Globus pallidus (tissue), 1 donor: ENCODE measurements at regions not wholly inside any gene's neighbourhood (a gene's known extent, or its start where the extent isn't known, plus 50 kb on each side); places are given as distances from the start of the nearest gene placed in this dataset.
"Not testable (repeated sequence)": the region's sequence is repeated elsewhere in the genome, so short reads cannot be mapped to it uniquely, and the experiment has no call there.

ENCODE experiments used
- DNase-seq: peaks from one replicate; pipeline ENCODE4 v3.0.0-alpha.2; 2015; ENCODE audit warnings: low spot score

DNA sequence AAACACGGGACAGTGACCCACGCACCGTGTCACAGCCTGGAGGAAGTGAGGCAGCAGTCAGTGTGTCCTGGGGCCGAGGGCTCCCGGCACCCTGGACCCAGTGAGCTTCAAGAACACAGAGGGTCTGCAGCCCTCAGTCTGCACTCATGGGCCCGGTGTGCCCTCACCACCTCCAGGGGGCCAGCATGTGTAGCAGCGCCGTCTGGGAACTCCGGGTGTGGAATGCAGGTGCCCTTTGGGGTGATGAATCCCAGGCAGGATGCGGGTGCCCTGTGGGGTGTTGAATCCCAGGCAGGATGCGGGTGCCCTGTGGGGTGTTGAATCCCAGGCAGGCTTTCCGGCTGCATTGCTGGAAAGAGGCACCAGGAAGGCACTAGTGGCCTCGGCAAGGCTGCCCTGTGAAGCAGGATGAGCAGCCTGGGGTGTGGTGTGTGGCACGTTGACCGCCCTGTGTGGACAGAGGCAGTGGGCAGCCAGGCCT lies 1399.9 kb downstream of the BRD1 start:
- no peak for DNase-seq

DNA sequence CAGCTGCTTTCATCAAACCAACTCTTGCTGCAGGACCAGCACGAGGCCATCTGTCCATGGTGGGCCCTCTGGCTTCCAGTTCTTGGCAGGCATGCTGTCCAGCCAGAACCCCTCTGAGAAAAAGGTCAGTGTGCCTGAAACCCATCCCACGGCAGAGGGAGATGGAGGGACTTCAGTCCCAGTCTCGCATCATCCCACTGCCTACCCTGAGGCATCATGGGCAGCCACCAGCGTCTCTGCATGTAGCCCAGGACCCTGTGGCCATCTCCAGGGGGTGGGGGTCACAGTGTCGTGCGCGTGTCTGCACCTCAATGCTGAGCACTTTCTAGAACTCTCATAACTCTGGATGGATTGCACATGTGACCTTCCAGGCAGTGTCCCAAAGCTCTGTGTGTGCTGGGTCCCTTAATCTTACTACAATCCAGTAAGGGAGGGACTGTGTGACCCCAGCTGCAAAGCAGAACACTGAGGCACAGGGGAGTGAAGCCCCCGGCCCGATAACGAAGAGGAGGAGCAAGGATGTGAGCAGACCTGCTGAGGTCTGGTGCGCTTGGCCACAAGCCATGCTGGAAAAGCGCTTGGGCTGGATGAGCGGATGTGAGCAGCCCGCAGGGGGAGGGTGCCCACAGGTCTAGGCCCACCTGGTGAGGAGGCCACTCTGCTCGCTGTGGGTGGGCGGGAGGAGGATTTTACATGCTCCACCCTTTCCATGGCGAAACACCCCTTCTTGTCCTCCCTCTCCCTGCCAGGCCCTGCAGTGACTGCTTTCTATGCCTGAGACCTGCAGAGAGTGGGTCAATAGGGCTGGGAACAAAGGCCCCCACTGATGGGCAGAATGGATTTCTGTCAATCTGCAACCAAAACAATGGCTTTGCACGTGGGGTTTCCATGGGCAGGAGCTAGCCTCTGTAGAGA lies 1401.0 kb downstream of the BRD1 start:
- no peak for DNase-seq

DNA sequence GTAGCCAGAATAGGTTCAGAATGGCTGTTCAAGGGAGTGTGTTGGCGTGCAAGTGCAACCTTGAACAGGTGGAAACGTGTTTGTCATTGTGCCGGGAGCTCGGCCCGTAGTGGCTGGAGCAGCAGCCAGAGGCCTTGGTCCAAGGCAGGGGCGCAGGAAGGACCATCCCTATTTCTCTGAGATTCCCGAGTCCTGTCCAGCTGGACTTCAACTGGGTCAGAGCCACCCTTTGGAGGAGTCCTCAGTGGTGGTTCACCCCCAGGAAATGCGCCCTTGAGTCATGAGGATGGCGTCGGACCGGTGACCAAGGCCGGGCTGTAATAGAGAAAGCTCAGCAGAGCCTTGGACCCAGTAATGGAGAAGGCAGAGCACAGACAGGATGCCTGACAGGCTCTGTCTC lies 1402.0 kb downstream of the BRD1 start:
- no peak for DNase-seq

DNA sequence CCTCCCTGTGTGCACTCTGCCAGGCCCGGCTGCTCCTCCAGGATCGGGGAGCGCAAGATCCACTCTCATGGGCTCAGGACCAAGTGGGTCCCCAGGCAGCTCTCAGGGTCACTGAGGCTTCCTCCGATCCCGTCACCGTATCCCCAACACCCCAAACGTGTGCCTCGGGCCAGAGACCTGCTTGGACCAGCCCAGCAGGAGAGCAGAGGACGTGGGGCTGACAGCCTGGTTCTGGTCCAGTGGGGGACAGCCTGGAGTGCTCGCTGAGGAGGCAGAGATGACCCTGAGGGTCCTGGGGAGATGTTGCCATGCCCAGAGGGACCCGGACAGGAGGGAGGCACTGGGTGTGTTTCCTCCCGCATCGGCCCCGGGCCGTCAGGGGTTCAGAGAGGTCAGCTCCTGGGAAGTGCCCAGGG lies 1402.6 kb downstream of the BRD1 start:
- DNase-seq, result no peak

DNA sequence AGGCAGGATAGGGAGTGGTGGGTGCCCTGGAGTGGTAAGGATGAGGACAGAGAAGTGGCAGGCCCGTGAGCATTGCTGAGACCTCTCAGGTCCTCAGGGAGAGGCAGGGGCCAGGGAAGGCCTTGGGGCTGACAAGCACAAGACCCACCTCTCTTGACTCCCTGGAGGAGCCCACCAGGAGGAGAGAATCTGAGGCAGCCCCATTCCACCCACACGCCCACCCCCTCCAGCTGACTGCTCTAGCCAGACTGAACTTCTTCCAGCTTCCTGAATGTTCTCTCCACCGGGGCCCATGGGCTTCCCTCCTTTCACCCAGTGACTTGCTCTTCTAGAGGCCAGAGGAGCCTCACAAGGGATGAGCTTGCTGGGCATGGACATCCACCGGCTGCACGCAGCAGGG lies 1403.0 kb downstream of the BRD1 start:
- DNase-seq, result no peak

DNA sequence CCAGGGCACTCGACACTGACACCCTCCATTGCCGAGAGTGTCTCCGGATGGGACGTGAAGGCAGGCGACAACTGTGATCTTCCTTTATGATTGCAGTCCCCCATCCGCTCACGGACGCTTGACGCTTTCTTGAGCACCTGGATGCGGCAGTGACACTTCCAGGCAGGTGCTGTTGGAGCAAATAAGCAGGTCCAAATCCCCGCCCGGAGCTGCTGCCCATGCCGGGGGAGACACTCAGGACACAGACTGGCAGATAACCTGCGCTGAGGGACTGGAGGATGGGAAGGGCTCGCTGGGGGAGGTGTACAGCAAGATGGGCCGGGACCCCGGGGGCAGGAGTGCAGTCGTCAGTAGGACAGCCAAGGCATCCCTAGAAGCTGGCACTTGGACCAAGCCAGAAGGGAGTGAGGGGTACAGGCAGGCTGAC lies 1403.5 kb downstream of the BRD1 start:
- DNase-seq, result no peak

DNA sequence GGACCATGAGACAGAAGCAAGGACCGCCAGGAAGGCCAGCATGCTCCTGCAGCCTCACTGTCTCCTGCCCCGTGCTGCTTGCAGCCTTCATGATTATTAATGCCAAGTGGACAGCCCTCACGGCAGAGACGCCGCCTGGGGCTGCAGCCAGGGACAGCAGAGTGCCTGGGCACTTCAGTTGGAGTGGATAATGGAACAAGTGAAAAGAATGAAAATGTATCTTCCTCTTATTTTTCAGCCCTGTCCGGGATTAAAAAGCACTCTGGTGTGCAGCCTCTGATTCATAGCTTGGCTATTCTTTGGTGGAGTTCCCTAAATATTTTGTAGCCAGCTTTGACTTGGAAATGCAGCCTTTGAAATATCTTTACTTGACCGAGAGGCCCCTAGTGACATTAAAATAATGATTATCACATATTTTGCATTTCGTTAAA lies 1404.2 kb downstream of the BRD1 start:
- no peak for DNase-seq

DNA sequence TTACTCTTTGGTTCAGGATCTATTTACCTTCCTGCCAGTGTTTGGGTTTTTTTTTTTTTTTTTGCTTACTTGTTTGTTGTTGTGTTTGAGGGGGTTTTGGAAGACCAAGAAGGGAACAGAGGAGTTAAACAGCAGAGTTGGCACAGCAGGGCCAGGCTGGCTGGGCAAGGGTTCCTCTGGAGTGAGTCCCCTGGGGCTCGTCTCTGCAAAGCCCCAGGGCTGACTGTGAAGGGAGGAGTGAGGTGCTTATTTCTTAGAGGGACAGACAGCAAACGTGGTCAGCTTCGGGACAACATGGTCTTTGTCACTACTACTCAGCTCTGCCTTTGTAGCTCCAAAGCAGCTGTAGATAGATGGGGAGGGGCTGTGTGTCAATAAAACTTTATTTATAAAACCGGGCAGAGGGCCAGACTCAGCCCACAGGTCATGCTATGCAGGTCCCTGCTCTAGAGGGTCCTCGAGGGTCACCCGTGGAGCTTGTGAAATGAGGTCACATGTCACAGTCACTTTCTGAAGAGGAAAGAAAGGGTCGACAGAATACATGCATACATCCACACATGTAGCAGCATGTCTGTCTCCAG lies 1404.7 kb downstream of the BRD1 start:
- no peak for DNase-seq

DNA sequence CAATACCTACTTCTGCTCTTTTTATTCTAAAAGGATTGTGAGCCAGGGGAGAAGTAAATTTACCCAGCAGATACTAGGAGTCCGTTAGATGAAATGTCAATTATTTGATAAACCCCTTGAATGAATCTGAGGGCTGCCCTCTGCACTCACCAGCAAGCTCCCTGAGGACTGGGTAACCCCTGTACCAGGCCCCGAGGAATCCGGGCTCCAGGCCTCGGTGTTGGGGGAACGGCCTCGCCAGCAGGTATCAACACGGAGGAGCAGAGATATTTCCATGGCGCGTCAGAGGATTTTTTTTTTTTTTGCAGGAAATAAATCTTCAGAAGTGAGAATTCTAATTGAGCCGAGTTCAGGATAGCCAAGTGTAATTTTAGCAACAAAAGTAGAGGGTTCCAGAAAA lies 1408.8 kb downstream of the BRD1 start:
- no peak for DNase-seq

DNA sequence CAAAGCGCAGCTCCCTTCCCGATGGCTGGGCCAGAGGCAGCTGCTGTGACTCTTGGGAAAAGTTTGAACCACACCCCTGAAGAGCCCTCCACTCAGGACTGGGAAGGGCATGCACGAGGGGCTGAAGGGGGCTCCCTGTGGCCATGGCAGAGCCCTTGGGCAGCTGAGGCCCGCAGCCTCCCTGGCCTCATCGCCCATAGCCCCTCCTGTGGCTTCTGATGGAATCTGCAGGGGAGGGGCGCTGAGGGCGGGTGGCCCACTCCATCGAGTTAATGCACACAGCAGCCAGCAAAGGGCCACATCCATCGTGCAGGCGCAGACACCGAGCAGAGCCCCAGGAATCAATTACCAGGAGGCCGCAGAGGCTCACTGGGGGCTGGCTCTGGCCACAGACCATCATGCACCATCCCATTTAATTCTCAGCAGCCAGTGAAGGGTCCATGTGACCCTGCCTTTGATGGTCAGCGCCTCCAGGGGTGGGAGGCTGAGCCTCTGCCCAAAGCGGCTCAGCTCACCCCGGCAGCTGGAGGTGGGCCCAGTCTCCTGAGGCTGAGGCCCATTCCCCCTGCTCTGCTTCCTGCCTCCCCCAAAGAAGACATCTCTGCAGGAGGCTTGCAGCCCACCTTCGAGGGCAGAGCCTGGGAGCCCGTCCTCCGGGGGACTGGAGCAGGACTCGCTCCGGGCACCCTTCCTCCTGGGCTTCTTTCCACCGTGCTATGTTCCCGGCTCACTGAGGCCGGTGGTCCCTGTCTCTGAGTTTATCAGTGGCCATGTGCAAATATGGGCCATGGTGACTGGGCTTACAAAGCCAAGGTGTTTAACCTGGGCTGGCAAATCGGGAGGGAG lies 1410.2 kb downstream of the BRD1 start:
- no peak for DNase-seq

DNA sequence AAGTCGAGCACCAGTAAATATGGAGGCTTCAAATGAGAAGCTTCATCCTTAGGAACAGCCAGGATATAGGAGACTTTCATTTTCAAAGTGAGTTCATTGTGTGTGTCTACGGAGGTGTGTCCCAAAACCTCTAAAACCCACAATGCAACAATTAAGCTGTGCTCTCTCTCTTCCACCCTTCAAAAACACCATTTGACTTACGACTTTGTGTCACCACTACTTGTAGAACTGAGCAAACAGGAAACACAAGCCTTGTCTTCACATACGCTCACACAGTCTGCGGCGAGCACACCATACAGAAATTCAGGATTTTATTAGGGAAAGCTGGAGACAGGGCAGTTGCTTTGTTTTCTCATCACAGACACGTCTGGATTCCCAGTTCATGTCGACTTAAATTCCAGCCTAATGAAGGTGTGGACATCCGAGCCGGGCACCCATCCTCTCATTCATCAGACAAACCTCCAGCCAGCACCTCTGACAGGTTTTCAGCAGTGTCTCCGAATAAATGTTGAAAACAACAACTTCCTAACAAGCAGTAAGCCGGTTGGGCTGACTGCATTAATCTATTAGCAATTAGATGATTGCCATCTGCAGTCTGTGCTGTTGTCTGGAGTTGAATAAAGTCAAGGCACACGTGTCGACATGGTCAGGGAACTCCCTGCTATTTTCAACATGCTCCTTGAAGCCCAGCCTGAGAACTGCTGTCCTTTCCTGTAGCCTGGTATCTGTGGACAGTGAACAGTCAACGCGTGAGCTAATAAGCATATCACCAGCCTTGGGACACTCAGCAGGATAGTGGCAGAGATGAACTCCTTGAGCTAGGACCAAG lies 1411.1 kb downstream of the BRD1 start:
- no peak for DNase-seq

DNA sequence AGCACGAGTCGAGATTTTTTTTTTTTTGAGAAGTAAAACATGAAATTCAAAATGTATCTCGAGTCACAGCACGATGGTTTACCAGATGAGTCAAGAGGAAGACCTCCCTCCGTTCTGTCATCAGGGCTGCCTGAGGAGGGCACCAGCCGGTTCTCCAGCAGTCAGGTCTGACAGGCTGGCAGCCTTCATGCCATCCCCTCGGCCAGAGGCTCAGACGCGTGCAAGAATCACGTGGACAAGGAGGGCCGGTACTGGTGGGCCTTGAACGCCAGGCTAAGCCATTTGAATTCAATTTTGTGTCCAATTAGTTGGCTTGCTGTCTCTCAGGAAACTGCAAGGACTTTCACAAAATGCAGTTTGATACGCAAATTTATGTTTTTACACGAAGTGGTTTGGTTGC lies 1412.2 kb downstream of the BRD1 start:
- DNase-seq, result no peak

DNA sequence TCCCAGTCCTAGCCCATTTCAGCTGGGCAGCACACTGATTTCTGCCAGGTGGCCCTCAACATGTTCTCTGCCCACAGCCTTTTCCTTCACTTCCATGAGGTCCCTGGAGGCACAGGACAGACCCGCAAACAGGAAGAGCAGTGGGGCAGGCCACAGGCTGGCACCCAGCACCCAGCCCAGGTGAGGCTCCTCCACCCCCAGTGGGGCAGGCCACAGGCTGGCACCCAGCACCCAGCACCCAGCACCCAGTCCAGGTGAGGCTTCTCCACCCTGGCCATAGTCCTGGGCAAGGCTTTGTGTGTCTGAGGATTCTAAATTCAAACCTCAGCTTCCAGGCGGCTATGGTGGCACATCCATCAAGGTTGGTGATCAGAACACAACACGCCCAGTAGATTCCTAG lies 1413.0 kb downstream of the BRD1 start:
- DNase-seq, result no peak

DNA sequence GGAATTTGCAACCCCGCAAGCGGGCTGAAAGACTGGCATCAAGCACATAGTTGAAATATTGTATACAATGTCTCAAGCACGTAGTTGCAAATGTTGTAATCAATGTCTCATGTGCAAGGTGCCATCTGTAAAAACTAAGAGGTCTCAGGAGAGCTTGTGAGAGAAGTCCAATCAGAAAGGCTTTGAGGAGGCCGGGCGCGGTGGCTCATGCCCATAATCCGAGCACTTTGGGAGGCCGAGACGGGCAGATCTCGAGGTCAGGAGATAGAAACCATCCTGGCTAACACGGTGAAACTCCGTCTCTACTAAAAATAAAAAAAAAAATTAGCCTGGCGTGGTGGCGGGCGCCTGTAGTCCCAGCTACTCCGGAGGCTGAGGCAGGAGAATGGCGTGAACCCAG lies 1414.7 kb downstream of the BRD1 start:
- not testable (repeated sequence) for DNase-seq

DNA sequence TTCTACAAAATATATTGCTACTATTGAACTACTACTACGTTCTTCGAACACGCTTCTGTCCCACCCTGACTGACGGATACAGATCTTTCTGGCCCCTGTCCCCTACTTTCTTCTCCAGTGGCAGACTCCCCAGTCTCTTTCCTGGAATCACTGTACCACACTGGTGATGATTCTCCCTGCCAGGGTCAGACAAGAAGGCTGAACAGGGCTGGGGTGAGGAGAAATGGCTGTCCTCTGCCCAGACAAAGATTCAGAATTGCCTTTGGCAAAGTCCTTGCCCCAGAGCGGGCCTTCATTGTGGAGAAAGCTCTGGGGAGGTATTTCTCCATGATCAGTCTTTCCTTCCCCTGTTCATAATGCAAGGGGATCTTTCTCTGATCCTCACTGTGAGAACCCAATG lies 1417.1 kb downstream of the BRD1 start:
- DNase-seq, result no peak

DNA sequence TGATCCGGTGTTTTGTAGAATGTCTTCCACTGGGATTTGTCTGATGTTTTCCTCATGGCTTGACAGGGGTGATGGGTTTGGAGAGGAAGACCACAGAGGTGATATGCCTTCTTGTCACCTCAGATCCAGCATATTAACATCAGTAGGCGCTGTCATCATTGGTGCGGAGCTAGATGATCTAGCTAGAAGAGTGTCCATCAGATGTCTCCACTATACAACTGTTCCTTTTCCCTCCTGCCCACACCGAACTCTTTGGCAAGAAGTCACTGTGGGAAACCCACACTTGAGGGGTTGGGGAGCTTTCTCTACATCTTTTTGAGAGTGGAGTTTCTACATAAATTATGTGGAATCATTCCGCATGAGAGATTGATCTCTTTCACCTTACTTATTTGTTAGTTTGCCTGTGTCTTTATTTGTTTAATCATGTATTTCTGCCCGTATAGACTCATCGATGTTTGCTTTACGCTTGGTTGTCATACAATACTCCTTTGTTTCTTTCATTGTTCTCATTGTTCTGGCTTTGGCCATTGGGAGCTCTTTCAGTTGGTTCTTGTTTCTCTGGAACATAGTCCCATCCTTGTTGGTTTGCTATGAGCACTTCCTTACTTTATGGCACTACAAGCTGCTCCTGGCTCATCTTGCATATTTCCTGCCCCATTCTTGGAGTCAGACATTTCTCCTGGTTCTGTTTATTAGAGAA lies 1420.3 kb downstream of the BRD1 start:
- DNase-seq, result peak; percentile 70

DNA sequence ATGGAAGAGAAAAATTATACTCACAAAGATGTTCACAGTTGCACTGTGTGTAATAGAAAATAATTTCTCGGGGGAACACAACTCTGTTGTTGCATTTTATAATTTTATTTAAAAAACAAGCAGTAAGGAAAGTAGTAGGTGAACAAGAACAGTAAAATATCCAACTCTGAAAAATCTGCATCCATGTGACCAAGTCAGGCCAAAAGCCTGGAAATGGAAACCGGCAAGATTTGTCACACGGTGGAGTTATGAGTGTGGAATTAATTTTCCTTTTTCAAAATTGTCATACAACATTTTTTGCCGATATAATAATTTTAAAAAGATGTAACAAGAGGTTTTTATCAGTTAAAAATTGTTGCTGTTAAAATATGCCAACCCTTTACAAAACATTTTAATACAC lies 1421.5 kb downstream of the BRD1 start:
- DNase-seq, result no peak

DNA sequence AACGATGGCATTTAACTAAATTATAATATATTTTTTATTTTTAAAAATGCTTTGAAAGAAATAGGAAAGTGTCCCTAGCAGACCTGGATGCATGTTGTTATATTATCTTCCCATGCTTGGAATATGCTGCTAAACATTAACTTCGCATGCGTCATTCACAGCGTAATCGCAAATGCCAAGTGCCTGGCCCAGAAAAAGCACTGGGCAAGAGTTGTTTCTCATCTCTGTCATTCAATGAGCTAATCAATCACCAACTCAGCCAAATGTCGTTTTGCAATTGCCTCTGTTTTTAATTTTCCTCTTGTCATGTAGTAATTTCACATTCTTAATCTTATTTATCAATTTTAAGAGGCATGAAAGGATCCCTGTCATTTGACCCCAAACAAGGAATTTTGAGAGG lies 1421.9 kb downstream of the BRD1 start:
- no peak for DNase-seq

DNA sequence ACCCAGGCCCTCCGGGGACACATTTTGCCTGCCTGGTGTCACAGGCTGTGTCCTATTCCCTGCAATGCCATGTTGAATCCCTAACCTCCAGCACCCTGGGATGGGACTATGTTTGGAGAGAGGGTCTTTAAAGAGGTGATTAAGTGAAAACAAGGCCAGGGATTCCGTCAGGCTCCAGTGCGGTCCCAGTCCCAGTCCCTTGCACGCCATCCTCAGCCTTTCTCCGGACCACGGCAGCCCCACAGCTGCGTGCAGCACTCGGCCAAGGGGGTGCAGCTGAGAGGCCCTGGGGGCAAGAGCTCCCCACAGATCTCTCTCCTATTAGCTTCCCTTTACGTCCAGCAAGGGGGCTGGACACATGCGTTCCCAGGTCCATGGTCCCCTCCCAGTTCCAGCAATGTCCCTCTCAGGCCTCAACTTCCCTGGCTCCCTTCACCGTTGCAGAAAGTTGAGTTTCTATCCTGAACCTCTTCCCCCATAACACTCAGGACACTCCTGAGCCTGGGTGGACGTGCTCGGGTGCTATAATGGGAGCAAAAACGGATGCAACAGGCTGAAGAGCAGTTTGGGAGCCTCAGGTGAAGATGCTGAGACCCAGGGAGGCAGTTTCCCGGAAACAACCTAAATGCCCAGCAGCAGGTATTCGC lies 1422.7 kb downstream of the BRD1 start:
- DNase-seq, result no peak
